Urinary bladder (tissue), 3 donors: ENCODE measurements at regions not wholly inside any gene's neighbourhood (a gene's known extent, or its start where the extent isn't known, plus 50 kb on each side); places are given as distances from the start of the nearest gene placed in this dataset.

Experiments used
- DNase-seq: peaks from one replicate; pipeline ENCODE4 v3.0.0-alpha.2; 2015; ENCODE audit errors: extremely low spot score
- H3K27ac ChIP-seq: one replicate; pipeline ENCODE4 v1.5.1; 2013; ENCODE audit warnings: low read depth, mild to moderate bottlenecking, moderate library complexity
- H3K36me3 ChIP-seq: one replicate; pipeline ENCODE4 v1.6.1; 2013; ENCODE audit warnings: mild to moderate bottlenecking, moderate library complexity; ENCODE audit not compliant: insufficient read depth
- H3K4me1 ChIP-seq: one replicate; pipeline ENCODE4 v1.6.1; 2013; ENCODE audit warnings: mild to moderate bottlenecking, moderate library complexity; ENCODE audit not compliant: insufficient read depth
- H3K4me3 ChIP-seq: one replicate; pipeline ENCODE4 v1.5.1; 2013; ENCODE audit warnings: low read depth, low read length
- WGBS: extraction: QIAGEN DNeasy Blood & Tissue Kit; methylation state at CpG from one replicate; pipeline ENCODE4 v1.1.7; 2013; 5-methylcytosine and 5-hydroxymethylcytosine counted together
- donor health status: healthy with polysubstance abuse.
- donor health status: healthy.

- WGBS, result 39% methylated on average over 3 of the region's 3 CpGs
- Histone ChIP-seq H3K27ac (no peak overlapping the region), H3K4me3 (no peak overlapping the region), H3K36me3 (no peaks in the 10 kb centered on the region), H3K4me1 (no peaks in the 10 kb centered on the region)
- DNase-seq, result no peak
Measured at GRCh38 chr2:222146488-222146887, 152.3 kb downstream of the PAX3 start.

GRCh38 chr2:222142027-222142426, 156.8 kb downstream of the PAX3 start:
- WGBS, result 89% methylated on average over 1 of the region's 1 CpG

GRCh38 chr2:222136106-222136630, 162.6 kb downstream of the PAX3 start:
- no peak overlapping the region for H3K4me3 ChIP-seq
- H3K4me1 ChIP-seq, result no peaks in the 10 kb centered on the region
- DNase-seq, result no peak
- WGBS, result 78% methylated on average over 5 of the region's 5 CpGs
- no peak overlapping the region for H3K27ac ChIP-seq
- H3K36me3 ChIP-seq, result no peaks in the 10 kb centered on the region

More at GRCh38 chr2:222142027-222142426, 156.8 kb downstream of the PAX3 start:
- Histone ChIP-seq H3K36me3 (no peaks in the 10 kb centered on the region), H3K4me1 (no peaks in the 10 kb centered on the region), H3K27ac (no peak overlapping the region), H3K4me3 (no peak overlapping the region)
- no peak for DNase-seq

- Histone ChIP-seq H3K27ac (no peak overlapping the region), H3K4me1 (no peaks in the 10 kb centered on the region), H3K4me3 (no peak overlapping the region), H3K36me3 (no peaks in the 10 kb centered on the region)
- WGBS, result 94% methylated on average over 1 of the region's 1 CpG
- no peak for DNase-seq
Measured at GRCh38 chr2:222134654-222135053, 164.1 kb downstream of the PAX3 start.

- Histone ChIP-seq H3K36me3 (no peaks in the 10 kb centered on the region), H3K4me3 (no peak overlapping the region), H3K4me1 (no peaks in the 10 kb centered on the region), H3K27ac (no peak overlapping the region)
- WGBS, result 88% methylated on average over 7 of the region's 7 CpGs
- no peak for DNase-seq
Measured at GRCh38 chr2:222133897-222134296, 164.9 kb downstream of the PAX3 start.

GRCh38 chr2:222130855-222131254, 167.9 kb downstream of the PAX3 start:
- Histone ChIP-seq H3K4me3 (no peak overlapping the region), H3K36me3 (no peaks in the 10 kb centered on the region), H3K4me1 (no peaks in the 10 kb centered on the region), H3K27ac (no peak overlapping the region)
- no peak for DNase-seq
- 56% methylated on average over 3 of the region's 3 CpGs for WGBS

- Histone ChIP-seq H3K36me3 (no peaks in the 10 kb centered on the region), H3K4me1 (no peaks in the 10 kb centered on the region), H3K4me3 (no peak overlapping the region), H3K27ac (no peak overlapping the region)
- 59% methylated on average over 6 of the region's 6 CpGs for WGBS
- no peak for DNase-seq
Measured at GRCh38 chr2:222127660-222128059, 171.1 kb downstream of the PAX3 start.

- no peaks in the 10 kb centered on the region for H3K36me3 ChIP-seq
- no peaks in the 10 kb centered on the region for H3K4me1 ChIP-seq
- no peak overlapping the region for H3K4me3 ChIP-seq
- DNase-seq, result no peak
- no peak overlapping the region for H3K27ac ChIP-seq
Measured at GRCh38 chr2:222120933-222121332, 177.9 kb downstream of the PAX3 start.

- 88% methylated on average over 3 of the region's 3 CpGs for WGBS
- Histone ChIP-seq H3K27ac (no peak overlapping the region), H3K4me3 (no peak overlapping the region), H3K36me3 (no peaks in the 10 kb centered on the region), H3K4me1 (no peaks in the 10 kb centered on the region)
- DNase-seq, result no peak
Measured at GRCh38 chr2:222115296-222115695, 183.5 kb downstream of the PAX3 start.

GRCh38 chr2:222108957-222109585, 189.7 kb downstream of the PAX3 start:
- Histone ChIP-seq H3K4me3 (no peak overlapping the region), H3K36me3 (no peaks in the 10 kb centered on the region), H3K4me1 (no peaks in the 10 kb centered on the region), H3K27ac (no peak overlapping the region)
- DNase-seq, result no peak
- 32% methylated on average over 4 of the region's 4 CpGs for WGBS

GRCh38 chr2:222108497-222108896, 190.3 kb downstream of the PAX3 start:
- Histone ChIP-seq H3K36me3 (no peaks in the 10 kb centered on the region), H3K27ac (no peak overlapping the region), H3K4me1 (no peaks in the 10 kb centered on the region), H3K4me3 (no peak overlapping the region)
- DNase-seq, result no peak
- WGBS, result 56% methylated on average over 3 of the region's 3 CpGs

GRCh38 chr2:222105046-222105445, 193.8 kb downstream of the PAX3 start:
- H3K27ac ChIP-seq, result no peak overlapping the region
- 94% methylated on average over 1 of the region's 1 CpG for WGBS
- H3K36me3 ChIP-seq, result no peaks in the 10 kb centered on the region
- no peaks in the 10 kb centered on the region for H3K4me1 ChIP-seq
- DNase-seq, result no peak
- H3K4me3 ChIP-seq, result no peak overlapping the region

- Histone ChIP-seq H3K4me3 (no peak overlapping the region), H3K4me1 (no peaks in the 10 kb centered on the region), H3K36me3 (no peaks in the 10 kb centered on the region), H3K27ac (no peak overlapping the region)
- 40% methylated on average over 4 of the region's 4 CpGs for WGBS
- DNase-seq, result no peak
Measured at GRCh38 chr2:222102575-222103349, 196.0 kb downstream of the PAX3 start.
